ENCODE measurements at regions not wholly inside any gene's neighbourhood (a gene's known extent, or its start where the extent isn't known, plus 50 kb on each side); places are given as distances from the start of the nearest gene placed in this dataset.
"Not testable (repeated sequence)": the region's sequence is repeated elsewhere in the genome, so short reads cannot be mapped to it uniquely, and the experiment has no call there.

DNA sequence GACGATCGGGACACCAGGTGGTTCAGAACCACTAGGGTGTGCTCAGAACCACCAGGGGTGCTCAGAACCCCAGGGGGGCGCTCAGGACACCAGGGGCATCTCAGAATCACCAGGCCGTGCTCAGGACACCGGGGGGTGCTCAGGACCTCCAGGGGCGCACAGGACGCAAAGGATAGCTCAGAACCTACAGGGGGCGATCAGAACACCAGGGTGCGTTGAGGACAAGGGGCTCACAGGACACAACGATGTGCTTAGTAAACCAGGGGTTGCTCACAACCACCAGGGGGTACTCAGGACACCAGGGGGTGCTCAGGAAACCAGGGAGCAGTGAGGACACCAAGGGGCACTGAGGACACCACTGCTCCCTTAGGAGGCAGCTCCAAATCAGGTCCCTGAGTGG is 166.3 kb downstream of the ZNF267 start:
- H3K4me3 ChIP-seq; intact Hi-C loops (cut with DNase I); DNase-seq; H3K27me3 ChIP-seq; H3K36me3 ChIP-seq; H3K9me3 ChIP-seq; H3K27ac ChIP-seq; H3K4me1 ChIP-seq; H3K9ac ChIP-seq (ENCODE audit: low read depth in 2 of 2, low read length in 2 of 2): not testable (repeated sequence)

DNA sequence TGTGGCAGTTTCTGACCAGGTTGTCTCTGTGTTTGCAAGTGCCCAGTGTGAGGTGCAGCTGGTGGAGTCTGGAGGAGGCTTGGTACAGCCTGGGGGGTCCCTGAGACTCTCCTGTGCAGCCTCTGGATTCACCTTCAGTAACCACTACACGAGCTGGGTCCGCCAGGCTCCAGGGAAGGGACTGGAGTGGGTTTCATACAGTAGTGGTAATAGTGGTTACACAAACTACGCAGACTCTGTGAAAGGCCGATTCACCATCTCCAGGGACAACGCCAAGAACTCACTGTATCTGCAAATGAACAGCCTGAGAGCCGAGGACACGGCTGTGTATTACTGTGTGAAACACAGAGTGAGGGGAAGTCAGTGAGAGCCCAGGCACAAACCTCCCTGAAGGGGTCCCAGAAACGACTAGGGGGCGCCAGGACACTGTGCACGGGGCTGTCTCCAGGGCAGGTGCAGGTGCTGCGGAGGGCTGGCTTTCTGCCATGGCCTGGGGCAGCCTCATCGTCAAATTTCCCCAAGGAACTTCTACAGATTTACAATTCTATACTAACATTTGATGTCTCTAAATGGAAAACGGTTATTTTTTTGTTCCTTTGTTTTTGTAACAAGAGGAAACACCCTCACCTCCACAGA is 187.0 kb upstream of the TP53TG3D start:
- H3K9me3 ChIP-seq; H3K4me3 ChIP-seq; H3K27ac ChIP-seq; H3K9ac ChIP-seq (ENCODE audit: low read depth in 2 of 2, low read length in 2 of 2); intact Hi-C loops (cut with DNase I); H3K4me1 ChIP-seq; DNase-seq; H3K36me3 ChIP-seq; H3K27me3 ChIP-seq: not testable (repeated sequence)

DNA sequence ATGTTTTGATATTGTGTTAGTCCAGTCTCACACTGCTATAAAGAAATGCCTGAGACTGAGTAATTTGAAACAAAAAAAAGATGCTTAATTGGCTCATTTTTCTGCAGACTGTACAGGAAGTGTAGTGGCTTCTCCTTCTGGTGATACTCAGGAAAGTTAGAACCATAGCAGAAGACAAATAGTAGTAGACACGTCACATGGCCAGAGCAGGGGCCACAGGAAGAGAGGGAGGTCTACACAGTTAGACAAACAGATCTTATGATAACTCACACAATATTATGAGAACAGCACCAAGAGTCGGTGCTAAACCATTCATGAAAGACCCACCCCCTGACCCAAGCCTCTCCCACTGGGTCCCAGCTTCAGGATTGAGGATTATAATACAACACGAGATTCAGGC is 181.5 kb upstream of the TP53TG3D start:
- intact Hi-C loops (cut with DNase I); H3K4me3 ChIP-seq; H3K9me3 ChIP-seq; H3K9ac ChIP-seq (ENCODE audit: low read depth in 2 of 2, low read length in 2 of 2); H3K36me3 ChIP-seq; H3K27me3 ChIP-seq; H3K4me1 ChIP-seq; H3K27ac ChIP-seq; DNase-seq: not testable (repeated sequence)

GRCh38 chr16:32083891-32084290 is 169.2 kb upstream of the TP53TG3D start:
- H3K9ac ChIP-seq (ENCODE audit: low read depth in 2 of 2, low read length in 2 of 2); H3K36me3 ChIP-seq; DNase-seq; H3K4me1 ChIP-seq; H3K27ac ChIP-seq; intact Hi-C loops (cut with DNase I); H3K27me3 ChIP-seq; H3K4me3 ChIP-seq; H3K9me3 ChIP-seq: not testable (repeated sequence)

- H3K9me3 ChIP-seq; H3K27me3 ChIP-seq; H3K4me1 ChIP-seq; DNase-seq; intact Hi-C loops (cut with DNase I); H3K27ac ChIP-seq; H3K36me3 ChIP-seq; H3K9ac ChIP-seq (ENCODE audit: low read depth in 2 of 2, low read length in 2 of 2); H3K4me3 ChIP-seq: not testable (repeated sequence)
Observed at GRCh38 chr16:32084656-32085401, 168.3 kb upstream of the TP53TG3D start.

- H3K9me3 ChIP-seq; H3K4me3 ChIP-seq; H3K4me1 ChIP-seq; H3K27ac ChIP-seq; H3K27me3 ChIP-seq; H3K9ac ChIP-seq (ENCODE audit: low read depth in 2 of 2, low read length in 2 of 2); intact Hi-C loops (cut with DNase I); DNase-seq; H3K36me3 ChIP-seq: not testable (repeated sequence)
Observed at GRCh38 chr16:32085438-32086141, 167.5 kb upstream of the TP53TG3D start.

- H3K4me3 ChIP-seq; H3K27me3 ChIP-seq; H3K27ac ChIP-seq; H3K9ac ChIP-seq (ENCODE audit: low read depth in 2 of 2, low read length in 2 of 2); H3K36me3 ChIP-seq; DNase-seq; intact Hi-C loops (cut with DNase I); H3K4me1 ChIP-seq; H3K9me3 ChIP-seq: not testable (repeated sequence)
Observed at GRCh38 chr16:32115562-32115961, 137.5 kb upstream of the TP53TG3D start.

DNA sequence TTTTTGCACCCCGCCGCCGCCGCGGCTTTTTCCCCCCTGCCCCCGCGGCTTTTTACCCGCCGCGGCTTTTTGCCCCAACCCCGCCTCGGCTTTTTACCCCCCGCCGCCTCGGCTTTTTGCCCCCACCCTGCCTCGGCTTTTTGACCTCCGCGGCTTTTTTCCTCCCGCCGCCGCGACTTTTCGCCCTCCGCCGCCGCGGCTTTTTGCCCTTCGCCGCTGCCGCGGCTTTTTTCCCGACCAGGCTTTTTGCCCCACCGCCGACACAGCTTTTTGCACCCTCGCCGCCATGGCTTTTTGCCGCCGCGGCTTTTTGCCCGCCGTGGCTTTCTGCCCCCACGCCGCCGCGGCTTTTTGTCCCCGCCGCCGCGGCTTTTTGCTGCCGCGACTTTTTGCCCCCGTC is 137.0 kb upstream of the TP53TG3D start:
- Histone ChIP-seq H3K27ac (no peak overlapping the region), H3K27me3 (no peaks in the 10 kb centered on the region), H3K36me3 (no peaks in the 10 kb centered on the region), H3K4me3 (peak overlapping the region; percentile 13), H3K4me1 (no peaks in the 10 kb centered on the region), H3K9me3 (no peaks in the 10 kb centered on the region), H3K9ac (ENCODE audit: low read depth in 2 of 2, low read length in 2 of 2) (no peak overlapping the region)
- TF ChIP-seq CTCF (IDR thresholded peaks at IDR 0.05) = no peak
- DNase-seq = no peak
- intact Hi-C loops (cut with DNase I) = no loop called here

DNA sequence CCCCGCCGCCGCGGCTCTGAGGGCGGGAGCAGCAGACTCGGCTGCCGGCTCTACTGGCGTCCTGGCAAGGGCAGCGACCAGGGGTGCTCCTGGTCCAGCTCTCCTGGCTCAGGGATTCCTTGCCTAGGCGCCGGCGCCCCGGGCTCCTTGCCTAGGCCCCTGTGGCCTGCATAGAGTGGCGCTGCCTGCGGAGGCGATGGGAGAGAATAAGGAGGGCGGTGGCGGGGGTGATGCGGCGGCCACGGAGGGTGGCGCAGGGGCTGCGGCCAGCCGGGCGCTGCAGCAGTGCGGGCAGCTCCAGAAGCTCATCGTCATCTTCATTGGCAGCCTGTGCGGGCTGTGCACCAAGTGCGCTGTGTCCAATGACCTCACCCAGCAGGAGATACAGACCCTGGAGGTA is 136.6 kb upstream of the TP53TG3D start:
- DNase-seq; H3K4me3 ChIP-seq; H3K36me3 ChIP-seq; intact Hi-C loops (cut with DNase I); H3K9me3 ChIP-seq; H3K9ac ChIP-seq (ENCODE audit: low read depth in 2 of 2, low read length in 2 of 2); H3K27ac ChIP-seq; H3K27me3 ChIP-seq; H3K4me1 ChIP-seq: not testable (repeated sequence)

GRCh38 chr16:32120372-32120771 is 132.7 kb upstream of the TP53TG3D start:
- H3K9ac ChIP-seq (ENCODE audit: low read depth in 2 of 2, low read length in 2 of 2); H3K27me3 ChIP-seq; H3K36me3 ChIP-seq; H3K4me3 ChIP-seq; H3K27ac ChIP-seq; H3K9me3 ChIP-seq; DNase-seq; H3K4me1 ChIP-seq; intact Hi-C loops (cut with DNase I): not testable (repeated sequence)

GRCh38 chr16:32120779-32121178 is 132.3 kb upstream of the TP53TG3D start:
- intact Hi-C loops (cut with DNase I); H3K9ac ChIP-seq (ENCODE audit: low read depth in 2 of 2, low read length in 2 of 2); H3K4me1 ChIP-seq: not testable (repeated sequence)

GRCh38 chr16:32121273-32121900 is 131.7 kb upstream of the TP53TG3D start:
- DNase-seq; H3K4me1 ChIP-seq; H3K9me3 ChIP-seq; H3K9ac ChIP-seq (ENCODE audit: low read depth in 2 of 2, low read length in 2 of 2); H3K36me3 ChIP-seq; intact Hi-C loops (cut with DNase I); H3K27ac ChIP-seq; H3K27me3 ChIP-seq; H3K4me3 ChIP-seq: not testable (repeated sequence)

More at GRCh38 chr16:32120779-32121178, 132.3 kb upstream of the TP53TG3D start:
- not testable (repeated sequence) for H3K27ac ChIP-seq, H3K36me3 ChIP-seq, H3K4me3 ChIP-seq, H3K27me3 ChIP-seq, H3K9me3 ChIP-seq, DNase-seq

All from colonic mucosa (tissue), 4 donors.